HCT116 (cell line): ENCODE measurements at regions not wholly inside any gene's neighbourhood (a gene's known extent, or its start where the extent isn't known, plus 50 kb on each side); places are given as distances from the start of the nearest gene placed in this dataset.

Experiments
- CEBPB ChIP-seq: IDR thresholded peaks from 2 replicates; pipeline ENCODE4 v1.6.1; 2012; ENCODE audit warnings: low read depth
- EZH2 ChIP-seq: fragments of 200-600 bp; sonication (generic); IDR thresholded peaks from 2 replicates; pipeline ENCODE4 v1.6.1; 2017; ENCODE audit warnings: antibody characterized with exemption, mixed run types
- EZH2phosphoT487 ChIP-seq: fragments of 200-600 bp; IDR thresholded peaks from 2 replicates; pipeline ENCODE4 v1.6.1; 2018; ENCODE audit warnings: antibody characterized with exemption, borderline replicate concordance
- POLR2A ChIP-seq: IDR thresholded peaks from 2 replicates; pipeline ENCODE4 v1.7.0; 2011; ENCODE audit warnings: borderline replicate concordance; ENCODE audit not compliant: insufficient read depth, insufficient read length; ENCODE audit errors: extremely low read depth
- POLR2AphosphoS5 ChIP-seq: IDR thresholded peaks from 2 replicates; pipeline ENCODE4 v1.6.1; 2011; ENCODE audit warnings: mild to moderate bottlenecking, low read depth, low read length, moderate library complexity
- RAD21 ChIP-seq: IDR thresholded peaks from 2 replicates; pipeline ENCODE4 v1.6.1; 2012; ENCODE audit warnings: low read depth, mild to moderate bottlenecking
- SIN3A ChIP-seq: IDR thresholded peaks from 2 replicates; pipeline ENCODE4 v1.6.1; 2012; ENCODE audit warnings: low read depth
- TCF7L2 ChIP-seq: IDR thresholded peaks from 2 replicates; pipeline ENCODE4 v1.7.0; 2011; ENCODE audit warnings: borderline replicate concordance, inconsistent platforms; ENCODE audit not compliant: insufficient read depth, insufficient read length; ENCODE audit errors: extremely low read depth
- YY1 ChIP-seq: IDR thresholded peaks from 2 replicates; pipeline ENCODE4 v1.6.1; 2011; ENCODE audit warnings: low read length, low read depth, moderate library complexity, mild to moderate bottlenecking; ENCODE audit not compliant: insufficient replicate concordance; ENCODE audit errors: extremely low read depth
- TF ChIP-seq, protein P1 (sequence below), 3 experiments: fragments of 200-600 bp in 1 of 3; sonication (generic) in 1 of 3; IDR thresholded peaks in 2 of 3; conservative IDR thresholded peaks in 1 of 3; 2 replicates each; pipeline ENCODE4 v1.5.1; 2012 to 2017; ENCODE audit warnings: low read depth in 2 of 3, low read length in 2 of 3, antibody characterized with exemption in 1 of 3, borderline replicate concordance in 1 of 3, control low read depth in 1 of 3, mild to moderate bottlenecking in 1 of 3, mixed read lengths in 1 of 3, mixed run types in 1 of 3, moderate library complexity in 1 of 3; ENCODE audit not compliant: insufficient read depth in 1 of 3
- TF ChIP-seq, protein P2 (sequence below): IDR thresholded peaks from 2 replicates; pipeline ENCODE4 v1.6.1; 2012; ENCODE audit warnings: low read depth
- TF ChIP-seq, protein P3 (sequence below): IDR thresholded peaks from 2 replicates; pipeline ENCODE4 v1.6.1; 2012

DNA sequence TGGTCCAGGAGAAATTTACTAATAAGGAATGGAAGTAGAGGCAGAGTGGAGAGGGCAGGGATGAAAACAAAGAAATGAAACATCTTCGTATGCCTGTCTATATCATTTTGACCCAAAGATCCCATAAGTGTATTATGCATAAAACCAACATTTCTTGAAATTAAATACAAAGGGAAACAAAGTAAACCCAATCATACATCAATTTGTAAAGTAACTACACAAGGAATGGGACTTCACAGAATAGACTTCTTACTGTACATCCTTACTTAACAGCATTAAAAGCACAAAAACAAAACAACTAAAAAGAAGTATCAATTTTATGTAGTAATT is 253.6 kb upstream of the CCDC179 start:
- TF ChIP-seq EZH2phosphoT487, result no peak
- TF ChIP-seq, protein P1, sequence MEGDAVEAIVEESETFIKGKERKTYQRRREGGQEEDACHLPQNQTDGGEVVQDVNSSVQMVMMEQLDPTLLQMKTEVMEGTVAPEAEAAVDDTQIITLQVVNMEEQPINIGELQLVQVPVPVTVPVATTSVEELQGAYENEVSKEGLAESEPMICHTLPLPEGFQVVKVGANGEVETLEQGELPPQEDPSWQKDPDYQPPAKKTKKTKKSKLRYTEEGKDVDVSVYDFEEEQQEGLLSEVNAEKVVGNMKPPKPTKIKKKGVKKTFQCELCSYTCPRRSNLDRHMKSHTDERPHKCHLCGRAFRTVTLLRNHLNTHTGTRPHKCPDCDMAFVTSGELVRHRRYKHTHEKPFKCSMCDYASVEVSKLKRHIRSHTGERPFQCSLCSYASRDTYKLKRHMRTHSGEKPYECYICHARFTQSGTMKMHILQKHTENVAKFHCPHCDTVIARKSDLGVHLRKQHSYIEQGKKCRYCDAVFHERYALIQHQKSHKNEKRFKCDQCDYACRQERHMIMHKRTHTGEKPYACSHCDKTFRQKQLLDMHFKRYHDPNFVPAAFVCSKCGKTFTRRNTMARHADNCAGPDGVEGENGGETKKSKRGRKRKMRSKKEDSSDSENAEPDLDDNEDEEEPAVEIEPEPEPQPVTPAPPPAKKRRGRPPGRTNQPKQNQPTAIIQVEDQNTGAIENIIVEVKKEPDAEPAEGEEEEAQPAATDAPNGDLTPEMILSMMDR (IDR thresholded peaks at IDR 0.05 in 2 of 3, conservative IDR thresholded peaks at IDR 0.05 in 1 of 3; ENCODE audit: borderline replicate concordance in 1 of 3, insufficient read depth in 1 of 3, low read depth in 2 of 3, low read length in 2 of 3), result no peak
- no peak for TF ChIP-seq CEBPB
- TF ChIP-seq, protein P2, sequence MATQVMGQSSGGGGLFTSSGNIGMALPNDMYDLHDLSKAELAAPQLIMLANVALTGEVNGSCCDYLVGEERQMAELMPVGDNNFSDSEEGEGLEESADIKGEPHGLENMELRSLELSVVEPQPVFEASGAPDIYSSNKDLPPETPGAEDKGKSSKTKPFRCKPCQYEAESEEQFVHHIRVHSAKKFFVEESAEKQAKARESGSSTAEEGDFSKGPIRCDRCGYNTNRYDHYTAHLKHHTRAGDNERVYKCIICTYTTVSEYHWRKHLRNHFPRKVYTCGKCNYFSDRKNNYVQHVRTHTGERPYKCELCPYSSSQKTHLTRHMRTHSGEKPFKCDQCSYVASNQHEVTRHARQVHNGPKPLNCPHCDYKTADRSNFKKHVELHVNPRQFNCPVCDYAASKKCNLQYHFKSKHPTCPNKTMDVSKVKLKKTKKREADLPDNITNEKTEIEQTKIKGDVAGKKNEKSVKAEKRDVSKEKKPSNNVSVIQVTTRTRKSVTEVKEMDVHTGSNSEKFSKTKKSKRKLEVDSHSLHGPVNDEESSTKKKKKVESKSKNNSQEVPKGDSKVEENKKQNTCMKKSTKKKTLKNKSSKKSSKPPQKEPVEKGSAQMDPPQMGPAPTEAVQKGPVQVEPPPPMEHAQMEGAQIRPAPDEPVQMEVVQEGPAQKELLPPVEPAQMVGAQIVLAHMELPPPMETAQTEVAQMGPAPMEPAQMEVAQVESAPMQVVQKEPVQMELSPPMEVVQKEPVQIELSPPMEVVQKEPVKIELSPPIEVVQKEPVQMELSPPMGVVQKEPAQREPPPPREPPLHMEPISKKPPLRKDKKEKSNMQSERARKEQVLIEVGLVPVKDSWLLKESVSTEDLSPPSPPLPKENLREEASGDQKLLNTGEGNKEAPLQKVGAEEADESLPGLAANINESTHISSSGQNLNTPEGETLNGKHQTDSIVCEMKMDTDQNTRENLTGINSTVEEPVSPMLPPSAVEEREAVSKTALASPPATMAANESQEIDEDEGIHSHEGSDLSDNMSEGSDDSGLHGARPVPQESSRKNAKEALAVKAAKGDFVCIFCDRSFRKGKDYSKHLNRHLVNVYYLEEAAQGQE, result no peak
- TF ChIP-seq, protein P3, sequence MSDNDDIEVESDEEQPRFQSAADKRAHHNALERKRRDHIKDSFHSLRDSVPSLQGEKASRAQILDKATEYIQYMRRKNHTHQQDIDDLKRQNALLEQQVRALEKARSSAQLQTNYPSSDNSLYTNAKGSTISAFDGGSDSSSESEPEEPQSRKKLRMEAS, result no peak
- TF ChIP-seq YY1, result no peak
- no peak for TF ChIP-seq TCF7L2
- TF ChIP-seq EZH2, result no peak
- no peak for TF ChIP-seq RAD21
- TF ChIP-seq POLR2AphosphoS5, result no peak
- no peak for TF ChIP-seq SIN3A
- no peak for TF ChIP-seq POLR2A
